Fibroblast of mammary gland (primary cell): ENCODE measurements at regions not wholly inside any gene's neighbourhood (a gene's known extent, or its start where the extent isn't known, plus 50 kb on each side); places are given as distances from the start of the nearest gene placed in this dataset.

Experiments
- DNase-seq: peaks from one replicate; pipeline ENCODE4 v3.0.0-alpha.2; 2010; ENCODE audit warnings: low read depth
- H3K4me3 ChIP-seq: 2 replicates; pipeline ENCODE4 v1.5.1; 2011; ENCODE audit warnings: low read depth, mild to moderate bottlenecking, low read length, moderate library complexity; ENCODE audit not compliant: control insufficient read depth
- TF ChIP-seq, protein P1 (sequence below): conservative IDR thresholded peaks from 2 replicates; pipeline ENCODE4 v1.5.1; 2011; ENCODE audit warnings: low read depth, low read length, inconsistent platforms; ENCODE audit not compliant: control insufficient read depth, insufficient read depth

DNA sequence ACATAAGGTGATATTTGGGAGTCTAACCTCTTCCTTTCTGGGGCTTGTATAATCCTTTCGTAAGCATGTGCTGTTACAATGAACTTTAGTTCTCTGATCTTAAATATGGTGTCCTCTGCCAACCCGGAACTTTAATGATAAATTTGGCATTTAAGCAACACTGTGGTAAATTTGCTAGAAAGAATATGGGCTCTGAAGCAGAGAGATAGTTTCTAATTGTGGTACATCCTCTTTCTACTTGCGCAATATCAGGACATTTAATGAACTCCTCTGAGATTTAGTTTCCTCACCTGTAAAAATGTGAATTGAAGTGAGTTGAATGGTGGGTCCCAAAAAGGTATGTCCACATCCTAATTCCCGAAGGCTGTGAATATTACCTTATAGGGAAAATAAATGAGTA is 364.7 kb downstream of the CAAP1 start:
- TF ChIP-seq, protein P1, sequence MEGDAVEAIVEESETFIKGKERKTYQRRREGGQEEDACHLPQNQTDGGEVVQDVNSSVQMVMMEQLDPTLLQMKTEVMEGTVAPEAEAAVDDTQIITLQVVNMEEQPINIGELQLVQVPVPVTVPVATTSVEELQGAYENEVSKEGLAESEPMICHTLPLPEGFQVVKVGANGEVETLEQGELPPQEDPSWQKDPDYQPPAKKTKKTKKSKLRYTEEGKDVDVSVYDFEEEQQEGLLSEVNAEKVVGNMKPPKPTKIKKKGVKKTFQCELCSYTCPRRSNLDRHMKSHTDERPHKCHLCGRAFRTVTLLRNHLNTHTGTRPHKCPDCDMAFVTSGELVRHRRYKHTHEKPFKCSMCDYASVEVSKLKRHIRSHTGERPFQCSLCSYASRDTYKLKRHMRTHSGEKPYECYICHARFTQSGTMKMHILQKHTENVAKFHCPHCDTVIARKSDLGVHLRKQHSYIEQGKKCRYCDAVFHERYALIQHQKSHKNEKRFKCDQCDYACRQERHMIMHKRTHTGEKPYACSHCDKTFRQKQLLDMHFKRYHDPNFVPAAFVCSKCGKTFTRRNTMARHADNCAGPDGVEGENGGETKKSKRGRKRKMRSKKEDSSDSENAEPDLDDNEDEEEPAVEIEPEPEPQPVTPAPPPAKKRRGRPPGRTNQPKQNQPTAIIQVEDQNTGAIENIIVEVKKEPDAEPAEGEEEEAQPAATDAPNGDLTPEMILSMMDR: no peak
- no peak for DNase-seq

DNA sequence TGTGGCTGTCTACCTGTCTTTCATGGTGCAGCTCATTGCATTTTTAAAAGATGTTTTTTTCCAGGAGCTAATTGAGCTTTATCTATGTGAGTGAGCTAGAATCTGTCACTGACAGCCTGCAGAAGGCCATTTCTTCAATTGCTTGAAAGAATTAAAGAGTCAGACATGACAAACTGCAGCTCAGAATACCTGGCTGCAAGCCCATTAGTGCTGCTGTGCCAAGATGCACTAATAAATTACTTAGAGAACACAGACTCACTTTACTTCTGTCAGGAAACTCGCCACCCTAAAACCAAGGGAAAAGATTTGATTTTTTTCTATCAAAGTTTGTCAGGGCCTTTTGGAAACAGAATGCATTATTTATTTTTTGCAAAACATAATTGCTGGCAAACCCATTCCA is 368.3 kb downstream of the CAAP1 start:
- TF ChIP-seq, protein P1: no peak
- H3K4me3 ChIP-seq: no peak overlapping the region
- no peak for DNase-seq

More for the DNA sequence above, 364.7 kb downstream of the CAAP1 start:
- no peak overlapping the region for H3K4me3 ChIP-seq

DNA sequence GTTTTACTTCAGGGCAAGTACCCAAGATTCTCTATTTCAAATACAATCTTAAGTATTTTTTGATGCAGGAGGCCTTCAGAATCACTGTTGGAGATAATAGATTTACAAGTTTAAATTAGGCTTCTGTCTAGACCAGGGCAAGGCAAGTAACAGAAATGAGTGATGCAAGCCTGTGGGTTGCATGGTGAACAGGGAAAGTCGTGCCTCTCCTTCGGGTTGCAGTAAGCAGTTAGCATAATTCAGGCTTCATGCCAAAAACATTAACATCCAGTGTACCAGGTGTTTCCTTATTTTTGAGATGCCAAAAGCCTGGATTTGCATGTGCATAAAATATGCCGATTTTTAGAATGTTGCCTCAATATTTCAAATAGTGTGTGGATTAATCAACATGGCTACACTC is 369.0 kb downstream of the CAAP1 start:
- TF ChIP-seq, protein P1: no peak
- no peak for DNase-seq
- H3K4me3 ChIP-seq: no peak overlapping the region

DNA sequence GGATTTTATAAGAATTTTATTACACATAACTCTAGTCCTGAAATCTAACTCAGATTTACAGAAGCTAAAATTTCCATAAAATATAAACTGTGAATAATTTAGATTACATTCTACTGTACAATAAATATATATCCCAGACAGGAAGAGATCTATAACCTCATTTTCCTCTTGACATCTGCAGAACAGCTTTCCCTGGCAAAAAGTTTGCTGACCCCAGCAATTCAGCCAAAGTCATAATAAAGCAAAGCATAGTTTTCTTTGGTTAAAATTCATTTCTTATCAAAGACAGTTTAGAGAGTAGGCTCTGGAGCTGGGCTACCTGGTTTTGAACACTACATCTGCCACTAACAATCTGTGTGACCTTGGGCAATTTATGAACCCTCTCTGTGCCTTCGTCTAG is 372.5 kb downstream of the CAAP1 start:
- TF ChIP-seq, protein P1: no peak
- H3K4me3 ChIP-seq: no peak overlapping the region
- DNase-seq: no peak

DNA sequence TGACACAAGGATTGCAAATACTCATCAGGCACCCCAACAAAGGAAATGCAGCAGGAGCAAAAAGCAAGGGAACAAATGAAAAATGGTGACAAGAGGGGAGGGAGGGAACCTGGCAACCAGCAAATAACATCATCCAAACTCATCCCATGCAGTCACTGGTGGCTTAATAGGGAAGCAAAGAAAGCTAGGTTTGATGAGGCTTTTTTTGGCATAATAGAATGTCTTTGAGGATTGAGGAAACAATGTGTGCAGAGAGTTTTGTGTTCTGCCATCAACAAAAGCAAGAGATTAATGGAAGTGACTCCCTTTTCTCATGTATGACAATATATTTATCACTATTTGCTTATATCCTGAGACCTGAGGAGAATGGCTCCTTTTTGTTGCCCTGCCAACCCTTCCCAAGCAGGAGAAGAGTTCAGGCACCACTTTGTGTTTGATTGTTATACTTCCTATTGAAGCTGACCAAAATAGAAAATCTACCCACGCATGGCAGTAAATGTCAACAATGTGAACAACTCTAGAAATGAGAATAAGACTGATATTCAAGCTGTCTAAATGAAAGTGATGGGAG is 375.7 kb downstream of the CAAP1 start:
- TF ChIP-seq, protein P1: no peak
- no peak for DNase-seq
- no peak overlapping the region for H3K4me3 ChIP-seq

DNA sequence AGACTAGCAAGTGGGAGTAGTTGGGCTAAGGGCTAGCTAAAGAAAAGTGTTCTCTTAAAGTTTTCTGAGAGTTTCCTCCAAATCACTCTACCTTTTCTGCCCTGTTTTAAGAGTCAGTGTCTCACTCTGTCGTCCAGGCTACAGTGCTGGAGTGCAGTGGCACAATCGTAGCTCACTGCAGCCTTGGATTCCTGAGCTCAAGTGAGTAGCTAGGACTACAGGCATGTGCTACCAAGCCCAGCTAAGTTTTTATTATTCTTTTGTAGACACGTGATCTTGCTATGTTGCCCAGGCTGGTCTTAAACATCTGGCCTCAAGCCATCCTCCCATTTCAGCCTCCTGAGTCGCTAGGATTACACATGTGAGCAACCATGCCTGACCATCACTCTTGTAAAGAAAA is 378.9 kb downstream of the CAAP1 start:
- DNase-seq: no peak
- TF ChIP-seq, protein P1: no peak
- H3K4me3 ChIP-seq: no peak overlapping the region

DNA sequence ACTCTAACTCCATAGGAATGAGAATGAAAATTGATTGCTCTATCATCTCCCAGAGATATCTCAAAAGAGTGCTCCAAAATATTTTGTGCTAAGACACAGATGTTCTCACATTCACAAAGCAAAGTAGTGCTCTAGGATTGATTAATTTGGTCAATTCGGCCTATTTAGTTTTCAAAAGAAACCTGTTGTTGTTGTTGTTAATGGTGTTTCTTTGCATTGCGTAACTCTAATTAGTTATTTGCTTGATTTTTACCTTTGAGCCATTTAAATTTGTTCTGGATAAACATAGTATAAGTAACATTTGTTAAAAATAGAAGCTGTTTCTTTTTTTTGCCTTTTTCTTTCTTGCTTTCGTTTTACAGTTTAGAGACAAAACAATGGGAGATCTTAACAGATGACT is 382.5 kb downstream of the CAAP1 start:
- no peak overlapping the region for H3K4me3 ChIP-seq
- DNase-seq: no peak
- TF ChIP-seq, protein P1: no peak
